Loucy (cell line): ENCODE measurements at regions not wholly inside any gene's neighbourhood (a gene's known extent, or its start where the extent isn't known, plus 50 kb on each side); places are given as distances from the start of the nearest gene placed in this dataset.

ENCODE experiments used
- H2AFZ ChIP-seq: fragments of 200-600 bp; sonication (generic); 2 replicates; pipeline ENCODE4 v1.6.0; 2016; ENCODE audit warnings: antibody characterized with exemption, mild to moderate bottlenecking, low read length, moderate library complexity
- H3F3A ChIP-seq: fragments of 200-600 bp; 2 replicates; pipeline ENCODE4 v1.6.0; 2016; ENCODE audit warnings: antibody characterized with exemption, low read depth, mild to moderate bottlenecking
- H3K27me3 ChIP-seq: fragments of 200-600 bp; sonication (generic); 2 replicates; pipeline ENCODE4 v1.6.1; 2014; ENCODE audit warnings: low read length, mild to moderate bottlenecking; ENCODE audit not compliant: insufficient read depth, poor library complexity, severe bottlenecking
- H3K36me3 ChIP-seq: fragments of 200-600 bp; sonication (generic); 2 replicates; pipeline ENCODE4 v1.6.1; 2016; ENCODE audit warnings: low read length; ENCODE audit not compliant: insufficient read depth
- H3K4me1 ChIP-seq: fragments of 200-600 bp; sonication (generic); 2 replicates; pipeline ENCODE4 v1.5.1; 2014; ENCODE audit warnings: low read length, mild to moderate bottlenecking; ENCODE audit not compliant: insufficient read depth, poor library complexity, severe bottlenecking
- H3K4me2 ChIP-seq: fragments of 200-600 bp; sonication (generic); 2 replicates; pipeline ENCODE4 v1.6.0; 2014; ENCODE audit warnings: antibody characterized with exemption, low read length, low read depth, mild to moderate bottlenecking; ENCODE audit not compliant: poor library complexity, severe bottlenecking
- H3K4me3 ChIP-seq: fragments of 200-600 bp; sonication (generic); 2 replicates; pipeline ENCODE4 v1.5.1; 2014; ENCODE audit warnings: low read length, mild to moderate bottlenecking, mixed read lengths; ENCODE audit not compliant: poor library complexity, severe bottlenecking
- H3K79me2 ChIP-seq: fragments of 200-600 bp; sonication (generic); 2 replicates; pipeline ENCODE4 v1.6.1; 2014; ENCODE audit warnings: low read length; ENCODE audit not compliant: insufficient read depth
- H3K9ac ChIP-seq: fragments of 200-600 bp; sonication (generic); 2 replicates; pipeline ENCODE4 v1.6.0; 2014; ENCODE audit warnings: mild to moderate bottlenecking, low read depth, low read length, moderate library complexity; ENCODE audit not compliant: poor library complexity, severe bottlenecking
- H3K9me2 ChIP-seq: fragments of 200-600 bp; sonication (generic); replicated peaks from 2 replicates; pipeline ENCODE4 v1.6.1; 2016; ENCODE audit warnings: low read depth, low read length, mixed read lengths
- H3K9me3 ChIP-seq: fragments of 200-600 bp; sonication (generic); 2 replicates; pipeline ENCODE4 v1.6.1; 2014; ENCODE audit warnings: mild to moderate bottlenecking, antibody characterized with exemption, low read length, low read depth; ENCODE audit not compliant: insufficient read depth
- H4K20me1 ChIP-seq: fragments of 200-600 bp; sonication (generic); 2 replicates; pipeline ENCODE4 v1.6.0; 2014; ENCODE audit warnings: antibody characterized with exemption, low read length, mild to moderate bottlenecking; ENCODE audit not compliant: insufficient read depth, poor library complexity, severe bottlenecking
- CTCF ChIP-seq: fragments of 200-600 bp; sonication (generic); conservative IDR thresholded peaks from 2 replicates; pipeline ENCODE4 v1.5.1; 2014; ENCODE audit warnings: mild to moderate bottlenecking, antibody characterized with exemption, low read length
- EZH2phosphoT487 ChIP-seq: fragments of 200-600 bp; IDR thresholded peaks from 2 replicates; pipeline ENCODE4 v1.6.1; 2018; ENCODE audit warnings: antibody characterized with exemption, mild to moderate bottlenecking, moderate library complexity, borderline replicate concordance

GRCh38 chr13:83065108-83065507 is 817.2 kb downstream of the SLITRK1 start:
- H3K4me2 ChIP-seq = no peak overlapping the region
- TF ChIP-seq CTCF (no peak), EZH2phosphoT487 (no peak)
- H3K4me3 ChIP-seq = no peak overlapping the region
- no peaks in the 10 kb centered on the region for H3F3A ChIP-seq
- H2AFZ ChIP-seq = peak overlapping the region; percentile 19; the same call in 1 of the 2 replicates
- no peaks in the 10 kb centered on the region for H3K27me3 ChIP-seq
- no peaks in the 10 kb centered on the region for H3K9me3 ChIP-seq
- no peaks in the 10 kb centered on the region for H4K20me1 ChIP-seq
- H3K4me1 ChIP-seq = no peaks in the 10 kb centered on the region
- H3K36me3 ChIP-seq = no peaks in the 10 kb centered on the region
- H3K9me2 ChIP-seq = no peaks in the 10 kb centered on the region
- H3K9ac ChIP-seq = no peak overlapping the region
- H3K79me2 ChIP-seq = no peaks in the 10 kb centered on the region

GRCh38 chr13:83057119-83057518 is 825.2 kb downstream of the SLITRK1 start:
- Histone ChIP-seq H3K27me3 (no peaks in the 10 kb centered on the region), H3K9ac (no peak overlapping the region), H3K36me3 (no peaks in the 10 kb centered on the region), H2AFZ (no peak overlapping the region), H3K9me2 (no peaks in the 10 kb centered on the region), H4K20me1 (no peaks in the 10 kb centered on the region), H3K4me3 (no peak overlapping the region), H3K4me1 (no peaks in the 10 kb centered on the region), H3F3A (no peaks in the 10 kb centered on the region), H3K4me2 (no peak overlapping the region), H3K9me3 (no peaks in the 10 kb centered on the region), H3K79me2 (no peaks in the 10 kb centered on the region)
- TF ChIP-seq EZH2phosphoT487 = no peak

- Histone ChIP-seq H3K79me2 (no peaks in the 10 kb centered on the region), H3K4me3 (no peak overlapping the region), H3K9ac (no peak overlapping the region), H3K9me3 (no peaks in the 10 kb centered on the region), H3K27me3 (no peaks in the 10 kb centered on the region), H3K9me2 (no peaks in the 10 kb centered on the region), H3F3A (no peaks in the 10 kb centered on the region), H2AFZ (no peak overlapping the region), H3K36me3 (no peaks in the 10 kb centered on the region), H3K4me2 (no peak overlapping the region), H3K4me1 (no peaks in the 10 kb centered on the region), H4K20me1 (no peaks in the 10 kb centered on the region)
- TF ChIP-seq CTCF (no peak), EZH2phosphoT487 (no peak)
Observed at GRCh38 chr13:83056269-83056668, 826.0 kb downstream of the SLITRK1 start.

GRCh38 chr13:83048419-83048818 is 833.9 kb downstream of the SLITRK1 start:
- H3F3A ChIP-seq = no peaks in the 10 kb centered on the region
- no peaks in the 10 kb centered on the region for H3K27me3 ChIP-seq
- H3K4me1 ChIP-seq = no peaks in the 10 kb centered on the region
- no peaks in the 10 kb centered on the region for H3K9me3 ChIP-seq
- H3K4me2 ChIP-seq = no peak overlapping the region
- TF ChIP-seq EZH2phosphoT487 (no peak), CTCF (no peak)
- no peaks in the 10 kb centered on the region for H3K79me2 ChIP-seq
- no peaks in the 10 kb centered on the region for H3K36me3 ChIP-seq
- H4K20me1 ChIP-seq = no peaks in the 10 kb centered on the region
- H3K4me3 ChIP-seq = no peak overlapping the region
- no peak overlapping the region for H2AFZ ChIP-seq
- no peak overlapping the region for H3K9ac ChIP-seq
- H3K9me2 ChIP-seq = no peaks in the 10 kb centered on the region
